ENCODE measurements at regions not wholly inside any gene's neighbourhood (a gene's known extent, or its start where the extent isn't known, plus 50 kb on each side); places are given as distances from the start of the nearest gene placed in this dataset.

GRCh38 chr6:10051283-10051682 is 363.6 kb downstream of the TFAP2A start:
- DNase-seq (ENCODE audit: low spot score): no peak
- no peak overlapping the region for H3K27ac Mint-ChIP-seq
- H3K27me3 Mint-ChIP-seq (ENCODE audit: insufficient read depth): no peaks in the 10 kb centered on the region
- peaks cover 7% of the 10 kb centered on the region for H3K9me3 Mint-ChIP-seq
- intact Hi-C loops (cut with micrococcal nuclease): no loop called here
- H3K4me3 Mint-ChIP-seq: no peak overlapping the region
- no peaks in the 10 kb centered on the region for H3K4me1 Mint-ChIP-seq (ENCODE audit: low read depth)
- H3K36me3 Mint-ChIP-seq (ENCODE audit: low read depth): no peaks in the 10 kb centered on the region

GRCh38 chr6:10048370-10049297 is 366.2 kb downstream of the TFAP2A start:
- no peak for DNase-seq (ENCODE audit: low spot score)
- H3K27ac Mint-ChIP-seq: no peak overlapping the region
- peaks cover 11% of the 10 kb centered on the region for H3K9me3 Mint-ChIP-seq
- no peak overlapping the region for H3K4me3 Mint-ChIP-seq
- H3K4me1 Mint-ChIP-seq (ENCODE audit: low read depth): no peaks in the 10 kb centered on the region
- H3K36me3 Mint-ChIP-seq (ENCODE audit: low read depth): no peaks in the 10 kb centered on the region
- H3K27me3 Mint-ChIP-seq (ENCODE audit: insufficient read depth): no peaks in the 10 kb centered on the region
- intact Hi-C loops (cut with micrococcal nuclease): no loop called here

- Mint-ChIP-seq H3K4me3 (no peak overlapping the region), H3K9me3 (peaks cover 3% of the 10 kb centered on the region), H3K36me3 (ENCODE audit: low read depth) (no peaks in the 10 kb centered on the region), H3K4me1 (ENCODE audit: low read depth) (no peaks in the 10 kb centered on the region), H3K27ac (no peak overlapping the region), H3K27me3 (ENCODE audit: insufficient read depth) (no peaks in the 10 kb centered on the region)
- intact Hi-C loops (cut with micrococcal nuclease): no loop called here
- no peak for DNase-seq (ENCODE audit: low spot score)
These were observed 372.6 kb downstream of the TFAP2A start for GRCh38 chr6:10042280-10042679.

GRCh38 chr6:10033223-10033829 is 381.5 kb downstream of the TFAP2A start:
- H3K36me3 Mint-ChIP-seq (ENCODE audit: low read depth): no peaks in the 10 kb centered on the region
- no peak overlapping the region for H3K4me3 Mint-ChIP-seq
- H3K27ac Mint-ChIP-seq: no peak overlapping the region
- no peaks in the 10 kb centered on the region for H3K4me1 Mint-ChIP-seq (ENCODE audit: low read depth)
- peaks cover 3% of the 10 kb centered on the region for H3K27me3 Mint-ChIP-seq (ENCODE audit: insufficient read depth)
- no peak for DNase-seq (ENCODE audit: low spot score)
- intact Hi-C loops (cut with micrococcal nuclease): no loop called here
- H3K9me3 Mint-ChIP-seq: no peaks in the 10 kb centered on the region

GRCh38 chr6:10031617-10032016 is 383.3 kb downstream of the TFAP2A start:
- intact Hi-C loops (cut with micrococcal nuclease): loop anchor here (1.0 kb wide), 1 partner anchor 404 kb away; no protein-coding TSS in a partner anchor
- Mint-ChIP-seq H3K27ac (no peak overlapping the region), H3K27me3 (ENCODE audit: insufficient read depth) (peaks cover 3% of the 10 kb centered on the region), H3K4me1 (ENCODE audit: low read depth) (no peaks in the 10 kb centered on the region), H3K9me3 (no peaks in the 10 kb centered on the region), H3K36me3 (ENCODE audit: low read depth) (no peaks in the 10 kb centered on the region), H3K4me3 (no peak overlapping the region)
- no peak for DNase-seq (ENCODE audit: low spot score)

- intact Hi-C loops (cut with micrococcal nuclease): loop anchor here (1.0 kb wide), 1 partner anchor 404 kb away; no protein-coding TSS in a partner anchor
- no peak overlapping the region for H3K27ac Mint-ChIP-seq
- no peaks in the 10 kb centered on the region for H3K9me3 Mint-ChIP-seq
- peaks cover 5% of the 10 kb centered on the region for H3K27me3 Mint-ChIP-seq (ENCODE audit: insufficient read depth)
- no peaks in the 10 kb centered on the region for H3K4me1 Mint-ChIP-seq (ENCODE audit: low read depth)
- DNase-seq (ENCODE audit: low spot score): no peak
- no peaks in the 10 kb centered on the region for H3K36me3 Mint-ChIP-seq (ENCODE audit: low read depth)
- no peak overlapping the region for H3K4me3 Mint-ChIP-seq
These were observed 383.8 kb downstream of the TFAP2A start for GRCh38 chr6:10030942-10031537.

GRCh38 chr6:10028222-10028621 is 386.7 kb downstream of the TFAP2A start:
- H3K36me3 Mint-ChIP-seq (ENCODE audit: low read depth): no peaks in the 10 kb centered on the region
- peaks cover 1% of the 10 kb centered on the region for H3K27me3 Mint-ChIP-seq (ENCODE audit: insufficient read depth)
- no peak for DNase-seq (ENCODE audit: low spot score)
- no peak overlapping the region for H3K27ac Mint-ChIP-seq
- no peak overlapping the region for H3K4me3 Mint-ChIP-seq
- no peaks in the 10 kb centered on the region for H3K9me3 Mint-ChIP-seq
- H3K4me1 Mint-ChIP-seq (ENCODE audit: low read depth): no peaks in the 10 kb centered on the region
- intact Hi-C loops (cut with micrococcal nuclease): no loop called here

GRCh38 chr6:10019851-10020250 is 395.0 kb downstream of the TFAP2A start:
- no peak overlapping the region for H3K4me3 Mint-ChIP-seq
- H3K27ac Mint-ChIP-seq: no peak overlapping the region
- no peaks in the 10 kb centered on the region for H3K4me1 Mint-ChIP-seq (ENCODE audit: low read depth)
- H3K36me3 Mint-ChIP-seq (ENCODE audit: low read depth): no peaks in the 10 kb centered on the region
- no peaks in the 10 kb centered on the region for H3K9me3 Mint-ChIP-seq
- intact Hi-C loops (cut with micrococcal nuclease): no loop called here
- H3K27me3 Mint-ChIP-seq (ENCODE audit: insufficient read depth): no peaks in the 10 kb centered on the region
- DNase-seq (ENCODE audit: low spot score): no peak

GRCh38 chr6:10014557-10014956 is 400.3 kb downstream of the TFAP2A start:
- H3K4me1 Mint-ChIP-seq (ENCODE audit: low read depth): no peaks in the 10 kb centered on the region
- intact Hi-C loops (cut with micrococcal nuclease): no loop called here
- H3K36me3 Mint-ChIP-seq (ENCODE audit: low read depth): no peaks in the 10 kb centered on the region
- no peaks in the 10 kb centered on the region for H3K9me3 Mint-ChIP-seq
- H3K27ac Mint-ChIP-seq: no peak overlapping the region
- no peak overlapping the region for H3K4me3 Mint-ChIP-seq
- no peak for DNase-seq (ENCODE audit: low spot score)
- H3K27me3 Mint-ChIP-seq (ENCODE audit: insufficient read depth): no peaks in the 10 kb centered on the region

- Mint-ChIP-seq H3K4me3 (no peak overlapping the region), H3K27ac (no peak overlapping the region), H3K36me3 (ENCODE audit: low read depth) (no peaks in the 10 kb centered on the region), H3K27me3 (ENCODE audit: insufficient read depth) (no peaks in the 10 kb centered on the region), H3K4me1 (ENCODE audit: low read depth) (no peaks in the 10 kb centered on the region), H3K9me3 (no peaks in the 10 kb centered on the region)
- DNase-seq (ENCODE audit: low spot score): no peak
- intact Hi-C loops (cut with micrococcal nuclease): no loop called here
These were observed 414.3 kb downstream of the TFAP2A start for GRCh38 chr6:10000551-10000950.

GRCh38 chr6:9999796-10000195 is 415.1 kb downstream of the TFAP2A start:
- H3K27ac Mint-ChIP-seq: no peak overlapping the region
- H3K4me3 Mint-ChIP-seq: no peak overlapping the region
- no peaks in the 10 kb centered on the region for H3K36me3 Mint-ChIP-seq (ENCODE audit: low read depth)
- intact Hi-C loops (cut with micrococcal nuclease): no loop called here
- no peaks in the 10 kb centered on the region for H3K4me1 Mint-ChIP-seq (ENCODE audit: low read depth)
- no peaks in the 10 kb centered on the region for H3K9me3 Mint-ChIP-seq
- H3K27me3 Mint-ChIP-seq (ENCODE audit: insufficient read depth): no peaks in the 10 kb centered on the region
- no peak for DNase-seq (ENCODE audit: low spot score)

GRCh38 chr6:9986273-9986672 is 428.6 kb downstream of the TFAP2A start:
- Mint-ChIP-seq H3K36me3 (ENCODE audit: low read depth) (no peaks in the 10 kb centered on the region), H3K27ac (no peak overlapping the region), H3K4me3 (no peak overlapping the region), H3K9me3 (peaks cover 10% of the 10 kb centered on the region), H3K4me1 (ENCODE audit: low read depth) (no peaks in the 10 kb centered on the region), H3K27me3 (ENCODE audit: insufficient read depth) (no peaks in the 10 kb centered on the region)
- intact Hi-C loops (cut with micrococcal nuclease): loop anchor here (5.0 kb wide), 1 partner anchor 809 kb away; no protein-coding TSS in a partner anchor
- DNase-seq (ENCODE audit: low spot score): no peak

GRCh38 chr6:9985481-9985880 is 429.4 kb downstream of the TFAP2A start:
- intact Hi-C loops (cut with micrococcal nuclease): loop anchor here (5.0 kb wide), 1 partner anchor 808 kb away; no protein-coding TSS in a partner anchor
- H3K27ac Mint-ChIP-seq: no peak overlapping the region
- H3K27me3 Mint-ChIP-seq (ENCODE audit: insufficient read depth): no peaks in the 10 kb centered on the region
- H3K36me3 Mint-ChIP-seq (ENCODE audit: low read depth): no peaks in the 10 kb centered on the region
- no peak for DNase-seq (ENCODE audit: low spot score)
- no peaks in the 10 kb centered on the region for H3K4me1 Mint-ChIP-seq (ENCODE audit: low read depth)
- H3K9me3 Mint-ChIP-seq: peaks cover 10% of the 10 kb centered on the region
- no peak overlapping the region for H3K4me3 Mint-ChIP-seq
